GM12865 (cell line): ENCODE measurements at regions not wholly inside any gene's neighbourhood (a gene's known extent, or its start where the extent isn't known, plus 50 kb on each side); places are given as distances from the start of the nearest gene placed in this dataset.

Source experiments
- DNase-seq: peaks from one replicate; pipeline ENCODE4 v3.0.0; 2010; ENCODE audit warnings: low read depth
- H3K4me3 ChIP-seq: 2 replicates; pipeline ENCODE4 v1.5.1; 2011; ENCODE audit warnings: mild to moderate bottlenecking, low read depth, low read length, control low read depth
- TF ChIP-seq, protein P1 (sequence below): IDR thresholded peaks from 2 replicates; pipeline ENCODE4 v1.5.1; 2011; ENCODE audit warnings: low read length, control low read depth, low read depth, inconsistent platforms; ENCODE audit not compliant: insufficient read depth; ENCODE audit errors: missing control alignments

DNA sequence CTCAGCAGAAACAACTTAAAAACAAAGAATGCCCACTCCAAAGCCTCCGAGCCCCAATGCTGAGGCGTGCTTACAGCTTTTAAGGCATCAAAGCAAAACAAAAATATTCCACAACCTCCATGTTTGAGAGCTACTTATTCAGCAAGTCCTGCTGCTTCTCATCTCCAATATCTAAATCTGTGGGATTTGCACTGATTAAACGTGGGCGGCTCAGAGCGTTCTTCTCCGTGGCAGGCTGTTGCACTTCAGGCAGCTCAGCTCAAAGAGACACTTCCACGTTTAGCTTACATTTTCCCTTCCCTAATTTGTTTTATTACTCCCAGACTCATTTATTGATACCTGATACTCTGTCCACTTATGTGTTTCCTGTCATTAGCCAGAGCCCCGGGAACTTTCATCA, 282.6 kb upstream of the MCTP2 start:
- no peak overlapping the region for H3K4me3 ChIP-seq
- no peak for DNase-seq
- TF ChIP-seq, protein P1, sequence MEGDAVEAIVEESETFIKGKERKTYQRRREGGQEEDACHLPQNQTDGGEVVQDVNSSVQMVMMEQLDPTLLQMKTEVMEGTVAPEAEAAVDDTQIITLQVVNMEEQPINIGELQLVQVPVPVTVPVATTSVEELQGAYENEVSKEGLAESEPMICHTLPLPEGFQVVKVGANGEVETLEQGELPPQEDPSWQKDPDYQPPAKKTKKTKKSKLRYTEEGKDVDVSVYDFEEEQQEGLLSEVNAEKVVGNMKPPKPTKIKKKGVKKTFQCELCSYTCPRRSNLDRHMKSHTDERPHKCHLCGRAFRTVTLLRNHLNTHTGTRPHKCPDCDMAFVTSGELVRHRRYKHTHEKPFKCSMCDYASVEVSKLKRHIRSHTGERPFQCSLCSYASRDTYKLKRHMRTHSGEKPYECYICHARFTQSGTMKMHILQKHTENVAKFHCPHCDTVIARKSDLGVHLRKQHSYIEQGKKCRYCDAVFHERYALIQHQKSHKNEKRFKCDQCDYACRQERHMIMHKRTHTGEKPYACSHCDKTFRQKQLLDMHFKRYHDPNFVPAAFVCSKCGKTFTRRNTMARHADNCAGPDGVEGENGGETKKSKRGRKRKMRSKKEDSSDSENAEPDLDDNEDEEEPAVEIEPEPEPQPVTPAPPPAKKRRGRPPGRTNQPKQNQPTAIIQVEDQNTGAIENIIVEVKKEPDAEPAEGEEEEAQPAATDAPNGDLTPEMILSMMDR = no peak

DNA sequence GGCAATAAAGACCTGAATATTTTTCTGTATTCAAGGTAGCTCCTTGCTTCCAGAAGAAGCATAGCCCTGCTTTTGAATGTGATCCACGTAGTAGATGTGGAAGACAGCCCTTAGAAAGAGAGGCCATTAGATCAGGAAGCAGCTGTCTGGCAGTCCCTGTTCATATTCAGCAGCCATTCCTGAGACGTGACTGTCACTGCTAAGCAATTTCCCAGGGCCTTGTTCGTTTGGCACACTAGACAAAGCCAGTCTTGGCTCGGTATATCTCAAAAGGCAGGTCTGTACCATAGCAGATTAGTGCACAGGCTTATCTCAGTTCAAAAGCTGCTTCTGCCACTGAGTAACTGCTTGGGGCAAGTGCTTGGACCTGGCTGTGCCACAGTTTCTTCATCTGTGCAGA, 287.8 kb upstream of the MCTP2 start:
- TF ChIP-seq, protein P1 = no peak
- DNase-seq = no peak
- no peak overlapping the region for H3K4me3 ChIP-seq

DNA sequence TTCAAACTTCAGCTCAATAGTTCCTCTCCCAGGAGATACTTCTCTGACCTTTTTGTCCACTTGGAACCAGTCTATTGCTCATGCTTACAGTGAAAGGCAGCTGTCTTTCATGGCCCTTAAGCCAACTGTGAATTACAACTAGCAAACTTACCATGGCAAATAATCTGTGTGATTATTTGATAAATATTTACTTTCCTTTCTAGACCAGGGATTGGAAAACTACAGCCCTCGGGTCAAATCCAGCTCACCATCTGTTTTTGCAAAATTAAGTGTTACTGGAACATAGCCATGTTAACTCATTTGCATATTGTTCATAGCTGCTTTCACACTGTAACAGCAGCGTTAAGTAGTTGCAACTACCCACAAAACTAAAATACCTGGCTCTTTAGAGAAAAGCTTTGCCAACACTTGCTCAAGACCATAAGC, 289.1 kb upstream of the MCTP2 start:
- no peak overlapping the region for H3K4me3 ChIP-seq
- DNase-seq = no peak

DNA sequence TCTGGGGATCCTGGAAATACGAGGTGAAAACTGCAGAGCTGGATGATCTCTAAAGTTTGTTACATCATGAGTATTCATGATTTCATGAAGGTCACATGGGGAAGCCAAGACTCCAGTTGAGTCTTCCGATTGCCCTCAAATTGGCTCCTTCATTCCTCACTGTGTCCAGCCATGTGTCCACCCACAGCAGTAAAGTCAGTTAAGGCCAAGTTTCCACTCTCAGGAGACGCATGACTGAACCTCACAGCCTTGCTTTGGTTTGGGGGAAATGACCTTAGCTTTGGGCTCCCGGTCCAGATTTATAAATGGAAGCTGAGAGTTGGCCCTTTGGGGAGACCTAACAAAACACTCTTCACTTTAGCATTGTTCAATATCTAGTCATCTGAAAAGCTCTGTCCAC, 289.7 kb upstream of the MCTP2 start:
- H3K4me3 ChIP-seq = no peak overlapping the region
- TF ChIP-seq, protein P1 = no peak
- no peak for DNase-seq

More for the DNA sequence above, 289.1 kb upstream of the MCTP2 start:
- TF ChIP-seq, protein P1 = no peak

DNA sequence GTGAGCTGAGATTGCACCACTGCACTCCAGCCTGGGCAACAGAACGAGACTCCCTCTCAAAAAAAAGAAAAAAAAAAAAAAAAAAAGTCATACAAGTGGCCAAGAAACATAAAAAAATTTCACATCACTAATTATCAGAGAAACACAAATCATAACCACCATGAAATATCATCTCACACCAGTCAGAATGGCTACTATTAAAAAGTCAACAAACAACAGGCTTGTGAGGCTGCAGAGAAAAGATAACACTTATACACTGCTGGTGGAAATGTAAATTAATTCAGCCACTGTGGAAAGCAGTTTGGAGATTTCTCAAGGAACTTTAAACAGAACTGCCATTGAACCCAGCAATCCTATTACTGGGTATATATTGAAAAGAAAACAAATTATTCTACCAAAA, 291.1 kb upstream of the MCTP2 start:
- H3K4me3 ChIP-seq = no peak overlapping the region
- DNase-seq = no peak
- TF ChIP-seq, protein P1 = no peak

DNA sequence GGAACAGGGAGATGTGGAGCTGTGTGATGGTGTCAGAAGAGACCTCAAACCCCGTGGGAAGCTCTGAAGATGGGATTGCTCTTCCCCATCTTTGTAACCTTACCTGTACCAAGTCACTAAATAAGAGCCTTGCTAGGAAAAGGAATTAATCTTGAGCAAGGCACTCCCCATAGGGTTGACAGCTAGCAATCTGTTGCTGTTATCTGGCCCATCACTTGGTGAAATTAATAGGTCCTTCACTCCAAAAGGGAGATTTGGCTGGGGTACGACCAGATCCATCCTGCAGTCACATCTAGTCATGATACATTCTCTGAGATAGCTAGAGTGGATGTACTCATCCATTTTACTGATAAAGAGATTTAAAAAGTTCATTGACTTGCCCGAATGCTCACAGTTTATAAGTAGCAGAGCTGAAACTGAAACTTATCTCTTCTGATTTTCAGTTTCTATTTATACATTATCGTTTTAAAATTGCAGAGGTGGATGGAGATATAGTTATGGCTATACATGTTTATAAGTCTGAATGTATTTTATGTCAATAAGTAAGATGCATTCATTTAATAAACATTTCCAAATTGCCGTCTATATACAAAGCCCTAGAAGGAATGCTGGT, 299.1 kb upstream of the MCTP2 start:
- peak; percentile 3 for DNase-seq
- TF ChIP-seq, protein P1 = no peak
- H3K4me3 ChIP-seq = no peak overlapping the region
